WTC11 (cell line): ENCODE measurements at regions not wholly inside any gene's neighbourhood (a gene's known extent, or its start where the extent isn't known, plus 50 kb on each side); places are given as distances from the start of the nearest gene placed in this dataset.

Experiments used
- ATAC-seq: fragments of 200-7000 bp; cut with Tn5 transposase; 2 replicates; pipeline ENCODE4 v1.10.0; 2021; ENCODE audit warnings: mild to moderate bottlenecking, moderate library complexity
- CTCF ChIA-PET: fragments of 300-600 bp; sonication (Branson Sonifier 250); formaldehyde crosslinking; loops from one replicate; lab custom pipeline; 2021; ENCODE audit warnings: antibody characterized with exemption; lab: Charles Lee
- POLR2A ChIA-PET: fragments of 350-600 bp; sonication (Branson Sonifier 250); formaldehyde crosslinking; loops from one replicate; lab custom pipeline; 2021; ENCODE audit warnings: antibody characterized with exemption; lab: Charles Lee
- DNase-seq: peaks from one replicate; pipeline ENCODE4 v3.0.0; 2021; ENCODE audit warnings: low spot score
- H3K27ac Mint-ChIP-seq: 2 replicates; pipeline ENCODE4 v1.8.0; 2021; ENCODE audit warnings: mixed read lengths
- H3K27me3 Mint-ChIP-seq: 2 replicates; pipeline ENCODE4 v1.8.0; 2021; ENCODE audit warnings: low read depth, mild to moderate bottlenecking, moderate library complexity, mixed read lengths
- H3K36me3 Mint-ChIP-seq: 2 replicates; pipeline ENCODE4 v1.8.0; 2021; ENCODE audit warnings: mixed read lengths
- H3K4me1 Mint-ChIP-seq: 2 replicates; pipeline ENCODE4 v1.8.0; 2022; ENCODE audit warnings: mixed read lengths
- H3K4me3 Mint-ChIP-seq: 2 replicates; pipeline ENCODE4 v1.8.0; 2021; ENCODE audit warnings: mild to moderate bottlenecking, moderate library complexity, mixed read lengths
- H3K9me3 Mint-ChIP-seq: 2 replicates; pipeline ENCODE4 v1.8.0; 2021; ENCODE audit warnings: mixed read lengths
- ATF6 ChIP-seq: sonication (generic); formaldehyde crosslinking; IDR thresholded peaks from 2 replicates; pipeline ENCODE4 v1.8.1; 2023; ENCODE audit warnings: mild to moderate bottlenecking, missing genetic modification reagents
- CTCF ChIP-seq: fragments of 200-600 bp; IDR thresholded peaks from 2 replicates; pipeline ENCODE4 v1.8.0; 2022; ENCODE audit warnings: antibody characterized with exemption
- E2F4 ChIP-seq: sonication (generic); formaldehyde crosslinking; IDR thresholded peaks from 2 replicates; pipeline ENCODE4 v1.8.1; 2022; ENCODE audit warnings: low read depth, mild to moderate bottlenecking, moderate library complexity, missing genetic modification reagents, borderline replicate concordance
- ETV6 ChIP-seq: sonication (generic); formaldehyde crosslinking; IDR thresholded peaks from 2 replicates; pipeline ENCODE4 v1.8.1; 2022; ENCODE audit warnings: mild to moderate bottlenecking, missing genetic modification reagents
- FOXP1 ChIP-seq: sonication (generic); formaldehyde crosslinking; IDR thresholded peaks from 2 replicates; pipeline ENCODE4 v1.8.0; 2022; ENCODE audit warnings: missing genetic modification reagents, mild to moderate bottlenecking, moderate library complexity, borderline replicate concordance
- GTF2I ChIP-seq: fragments of 250-450 bp; sonication (Bioruptor Pico); conservative IDR thresholded peaks from 2 replicates; pipeline ENCODE4 v1.4.0; 2021; ENCODE audit warnings: mild to moderate bottlenecking
- IRF1 ChIP-seq: sonication (generic); formaldehyde crosslinking; IDR thresholded peaks from 2 replicates; pipeline ENCODE4 v1.8.0; 2023; ENCODE audit warnings: missing genetic modification reagents
- IRF2 ChIP-seq: sonication (generic); formaldehyde crosslinking; IDR thresholded peaks from 2 replicates; pipeline ENCODE4 v1.8.0; 2022; ENCODE audit warnings: low read depth, missing genetic modification reagents, borderline replicate concordance
- JAZF1 ChIP-seq: fragments of 250-450 bp; sonication (Bioruptor Pico); IDR thresholded peaks from 2 replicates; pipeline ENCODE4 v1.9.0; 2021; ENCODE audit warnings: moderate library complexity, mild to moderate bottlenecking, inconsistent platforms
- MLX ChIP-seq: sonication (generic); formaldehyde crosslinking; IDR thresholded peaks from 2 replicates; pipeline ENCODE4 v1.8.1; 2023; ENCODE audit warnings: mild to moderate bottlenecking, missing genetic modification reagents, moderate library complexity
- PRRX2 ChIP-seq: fragments of 250-450 bp; sonication (Bioruptor Pico); IDR thresholded peaks from 2 replicates; pipeline ENCODE4 v1.8.0; 2021; ENCODE audit warnings: mild to moderate bottlenecking
- RORB ChIP-seq: fragments of 250-450 bp; sonication (Bioruptor Pico); IDR thresholded peaks from 2 replicates; pipeline ENCODE4 v1.9.0; 2021; ENCODE audit warnings: mild to moderate bottlenecking
- TEAD1 ChIP-seq: sonication (generic); formaldehyde crosslinking; IDR thresholded peaks from 2 replicates; pipeline ENCODE4 v1.8.0; 2022; ENCODE audit warnings: mild to moderate bottlenecking, missing genetic modification reagents
- ZMAT4 ChIP-seq: fragments of 250-450 bp; sonication (Bioruptor Pico); IDR thresholded peaks from 2 replicates; pipeline ENCODE4 v1.9.0; 2021; ENCODE audit warnings: mild to moderate bottlenecking
- ZNF317 ChIP-seq: sonication (generic); formaldehyde crosslinking; IDR thresholded peaks from 2 replicates; pipeline ENCODE4 v1.8.1; 2023; ENCODE audit warnings: low read depth, mild to moderate bottlenecking, moderate library complexity, missing genetic modification reagents, borderline replicate concordance
- ZNF512 ChIP-seq: sonication (generic); formaldehyde crosslinking; IDR thresholded peaks from 2 replicates; pipeline ENCODE4 v1.8.1; 2022; ENCODE audit warnings: missing genetic modification reagents, borderline replicate concordance

- no peaks in the 10 kb centered on the region for H3K4me1 Mint-ChIP-seq
- POLR2A ChIA-PET, result no interaction called here
- TF ChIP-seq PRRX2 (CRISPR knock-in tag), result no peak
- no peak for TF ChIP-seq FOXP1 (CRISPR knock-in tag)
- TF ChIP-seq JAZF1, result no peak
- TF ChIP-seq ETV6 (CRISPR knock-in tag), result no peak
- no peak for TF ChIP-seq IRF2
- TF ChIP-seq MLX (CRISPR knock-in tag), result no peak
- TF ChIP-seq GTF2I (CRISPR knock-in tag), result no peak
- no peak for TF ChIP-seq CTCF
- no peak for TF ChIP-seq ATF6 (CRISPR knock-in tag)
- no peak for TF ChIP-seq ZNF512 (CRISPR knock-in tag)
- TF ChIP-seq RORB, result no peak
- no peak for TF ChIP-seq ZNF317 (CRISPR knock-in tag)
- TF ChIP-seq E2F4 (CRISPR knock-in tag), result no peak
- TF ChIP-seq IRF1, result no peak
- no peak for TF ChIP-seq TEAD1 (CRISPR knock-in tag)
- TF ChIP-seq, all 79 proteins: peak for 0
- ATAC-seq (no peak), DNase-seq (no peak)
- no peak overlapping the region for H3K4me3 Mint-ChIP-seq
- CTCF ChIA-PET, result no interaction called here
- H3K36me3 Mint-ChIP-seq, result no peaks in the 10 kb centered on the region
- no peaks in the 10 kb centered on the region for H3K9me3 Mint-ChIP-seq
- H3K27ac Mint-ChIP-seq, result no peak overlapping the region
- H3K27me3 Mint-ChIP-seq, result no peaks in the 10 kb centered on the region
Observed at GRCh38 chr14:28482251-28483040, 284.1 kb upstream of the FOXG1 start.

- POLR2A ChIA-PET, result no interaction called here
- H3K36me3 Mint-ChIP-seq, result no peaks in the 10 kb centered on the region
Observed at GRCh38 chr14:28483506-28483905, 283.1 kb upstream of the FOXG1 start.

More at GRCh38 chr14:28483506-28483905, 283.1 kb upstream of the FOXG1 start:
- no peak for DNase-seq
- no peak overlapping the region for H3K27ac Mint-ChIP-seq
- no peak for ATAC-seq
- no peak for TF ChIP-seq ZMAT4
- no peaks in the 10 kb centered on the region for H3K27me3 Mint-ChIP-seq
- CTCF ChIA-PET, result no interaction called here
- H3K4me3 Mint-ChIP-seq, result no peak overlapping the region
- H3K4me1 Mint-ChIP-seq, result no peaks in the 10 kb centered on the region
- no peaks in the 10 kb centered on the region for H3K9me3 Mint-ChIP-seq
